HepG2 (cell line): ENCODE measurements at regions not wholly inside any gene's neighbourhood (a gene's known extent, or its start where the extent isn't known, plus 50 kb on each side); places are given as distances from the start of the nearest gene placed in this dataset.

ENCODE experiments used
- ATAC-seq: fragments of 200-7000 bp; cut with Tn5 transposase; 3 replicates; pipeline ENCODE4 v1.9.1; 2020; ENCODE audit warnings: mild to moderate bottlenecking, moderate library complexity
- BruUV-seq: library from RNA; stranded (reverse); fragments of 400-500 nt; replicated peaks from 2 replicates; lab custom pipeline; 2021; lab: Mats Ljungman, UMichigan
- CTCF ChIA-PET: fragments of 300-600 bp; formaldehyde crosslinking; extraction: SDS; loops from one replicate; lab custom pipeline; 2021; ENCODE audit warnings: low total read pairs, inconsistent platforms, low intra/inter-chr PET ratio; lab: Yijun Ruan, JAX
- POLR2A ChIA-PET: fragments of 350-600 bp; sonication (Branson Sonifier 250); formaldehyde crosslinking; loops from one replicate; lab custom pipeline; 2020; ENCODE audit warnings: antibody characterized with exemption, inconsistent platforms; lab: Yijun Ruan, JAX
- DNase-seq: peaks from one replicate; pipeline ENCODE4 v3.0.0-alpha.2; 2015; ENCODE audit warnings: low spot score
- FAIRE-seq: peaks from 3 replicates; lab custom pipeline; 2011; peaks lifted over from hg19 to GRCh38; lab: Jason Lieb, UNC
- H2AFZ ChIP-seq: one replicate; pipeline ENCODE4 v1.6.1; 2011; ENCODE audit warnings: low read length, inconsistent platforms
- H3K27ac ChIP-seq: fragments of 300-600 bp; 3 replicates; pipeline ENCODE4 v1.8.0; 2011; ENCODE audit warnings: mixed run types, mild to moderate bottlenecking, mixed read lengths, low read length, inconsistent platforms; ENCODE audit not compliant: insufficient read depth; ENCODE audit errors: extremely low read length
- H3K27me3 ChIP-seq, 2 experiments: fragments of 200-600 bp in 1 of 2; 2 replicates in 1 of 2; 3 replicates in 1 of 2; pipeline versions ENCODE4 v1.6.0 to v1.8.0; 2011; ENCODE audit warnings: low read length in 2 of 2, mild to moderate bottlenecking in 2 of 2, moderate library complexity in 2 of 2, inconsistent platforms in 1 of 2; ENCODE audit not compliant: insufficient read depth in 2 of 2, control insufficient read depth in 1 of 2
- H3K36me3 ChIP-seq, 2 experiments: fragments of 200-600 bp in 1 of 2; replicated peaks in 1 of 2; 2 replicates in 1 of 2; 3 replicates in 1 of 2; pipeline versions ENCODE4 v1.5.1 to v1.8.0; 2011; ENCODE audit warnings: low read length in 2 of 2, inconsistent platforms in 1 of 2; ENCODE audit not compliant: insufficient read depth in 2 of 2, control insufficient read depth in 1 of 2
- H3K4me1 ChIP-seq: 2 replicates; pipeline ENCODE4 v1.5.1; 2012; ENCODE audit warnings: low read length, inconsistent platforms; ENCODE audit not compliant: insufficient read depth
- H3K4me2 ChIP-seq: 2 replicates; pipeline ENCODE4 v1.6.0; 2011; ENCODE audit warnings: low read depth, low read length, inconsistent platforms
- H3K4me3 ChIP-seq, 3 experiments: fragments of 200-600 bp in 1 of 3; sonication (generic), shearing (Covaris generic) in 1 of 3; replicated peaks in 1 of 3; 2 replicates each; pipeline ENCODE4 v1.5.1; 2011 to 2016; ENCODE audit warnings: low read length in 3 of 3, inconsistent platforms in 2 of 3, low read depth in 2 of 3, mild to moderate bottlenecking in 2 of 3, control low read depth in 1 of 3, mixed read lengths in 1 of 3; ENCODE audit not compliant: insufficient read depth in 1 of 3
- H3K79me2 ChIP-seq: one replicate; pipeline ENCODE4 v1.6.1; 2011; ENCODE audit warnings: low read length, inconsistent platforms; ENCODE audit not compliant: insufficient read depth
- H3K9ac ChIP-seq: 2 replicates; pipeline ENCODE4 v1.6.0; 2011; ENCODE audit warnings: mild to moderate bottlenecking, low read depth, low read length, inconsistent platforms; ENCODE audit not compliant: insufficient read depth
- H3K9me3 ChIP-seq: 2 replicates; pipeline ENCODE4 v1.5.1; 2012; ENCODE audit warnings: mild to moderate bottlenecking, low read length
- H4K20me1 ChIP-seq: 2 replicates; pipeline ENCODE4 v1.6.0; 2011; ENCODE audit warnings: inconsistent platforms, mild to moderate bottlenecking, low read length, moderate library complexity; ENCODE audit not compliant: insufficient read depth
- EZH2 ChIP-seq: conservative IDR thresholded peaks from 2 replicates; pipeline ENCODE4 v1.6.1; 2012; ENCODE audit warnings: mild to moderate bottlenecking, low read depth, low read length, moderate library complexity
- FOSL2 ChIP-seq: sonication (generic); formaldehyde crosslinking; IDR thresholded peaks from 2 replicates; pipeline ENCODE4 v1.4.0; 2020; ENCODE audit warnings: missing genetic modification reagents
- GABPB1 ChIP-seq: IDR thresholded peaks from 2 replicates; pipeline ENCODE4 v1.6.1; 2016; ENCODE audit warnings: mild to moderate bottlenecking, missing genetic modification reagents, moderate library complexity, missing compliant biosample characterization
- HNRNPK ChIP-seq: fragments of 200-400 bp; formaldehyde crosslinking; IDR thresholded peaks from 2 replicates; pipeline ENCODE4 v1.6.1; 2018; ENCODE audit warnings: low read length, low read depth, moderate library complexity, mild to moderate bottlenecking; ENCODE audit not compliant: poor library complexity, severe bottlenecking
- MAFG ChIP-seq: sonication (generic); formaldehyde crosslinking; IDR thresholded peaks from 2 replicates; pipeline ENCODE4 v1.5.1; 2020; ENCODE audit warnings: mild to moderate bottlenecking, missing genetic modification reagents
- NFE2 ChIP-seq: sonication (generic); formaldehyde crosslinking; IDR thresholded peaks from 2 replicates; pipeline ENCODE4 v1.4.0; 2020; ENCODE audit warnings: missing genetic modification reagents
- RELA ChIP-seq: sonication (generic); formaldehyde crosslinking; IDR thresholded peaks from 2 replicates; pipeline ENCODE4 v1.4.0; 2020; ENCODE audit warnings: missing genetic modification reagents
- TCF7 ChIP-seq: sonication (generic); IDR thresholded peaks from 2 replicates; pipeline ENCODE4 v1.6.1; 2016; ENCODE audit warnings: antibody characterized with exemption, low read depth
- THAP11 ChIP-seq: IDR thresholded peaks from 2 replicates; pipeline ENCODE4 v1.6.1; 2016; ENCODE audit warnings: missing biosample characterization, missing genetic modification reagents
- ZFP62 ChIP-seq: sonication (generic); formaldehyde crosslinking; IDR thresholded peaks from 2 replicates; pipeline ENCODE4 v1.4.0; 2020; ENCODE audit warnings: missing genetic modification reagents
- WGBS: methylation state at CpG from one replicate; pipeline ENCODE4 v1.1.6; 2017; ENCODE audit warnings: low lambda C conversion rate; 5-methylcytosine and 5-hydroxymethylcytosine counted together
- in situ Hi-C: cut with HindIII; loops from 2 replicates; pipeline ENCODE4 v1.10.0; 2017; ENCODE audit warnings: low pct_unique_long_range_greater_than_20kb; ENCODE audit not compliant: extremely low pct_ligation_motif_present
- intact Hi-C: fragments of 100-400 bp; cut with micrococcal nuclease; formaldehyde crosslinking; loops from one replicate; pipeline ENCODE4 v1.10.0; 2022; ENCODE audit not compliant: unreplicated experiment
- TF ChIP-seq, protein P1 (sequence below): sonication (generic); formaldehyde crosslinking; IDR thresholded peaks from 2 replicates; pipeline ENCODE4 v1.4.0; 2020; ENCODE audit warnings: missing genetic modification reagents

DNA sequence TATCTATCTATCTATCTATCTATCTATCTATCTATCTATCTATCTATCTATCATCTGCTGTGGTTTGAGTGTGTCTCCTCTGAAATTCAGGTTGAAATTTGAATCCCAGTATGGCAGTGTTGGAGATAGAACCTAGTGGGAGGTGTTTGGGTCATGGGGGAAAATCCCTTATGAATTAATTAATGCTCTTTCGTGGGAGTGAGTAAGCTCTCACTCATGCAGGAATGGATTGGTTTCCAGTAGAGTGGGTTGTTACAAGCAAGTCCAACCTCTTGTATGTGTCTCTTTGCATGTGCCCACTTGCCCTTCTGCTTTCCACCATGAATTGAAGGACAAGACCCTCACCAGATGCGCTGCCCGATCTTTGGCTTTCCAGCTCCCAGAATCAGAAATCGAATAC is 113.0 kb downstream of the ANXA1 start:
- ChIA-PET CTCF (no interaction called here), POLR2A (no interaction called here)
- H4K20me1 ChIP-seq: no peaks in the 10 kb centered on the region
- no peak overlapping the region for H3K9ac ChIP-seq
- WGBS: 0% methylated on average over 4 of the region's 4 CpGs
- no peaks in the 10 kb centered on the region for H3K27me3 ChIP-seq
- H3K4me3 ChIP-seq: no peak overlapping the region
- H3K4me2 ChIP-seq: no peak overlapping the region
- BruUV-seq: no TSS peak
- intact Hi-C loops (no loop called here), in situ Hi-C loops (no loop called here)
- H3K4me1 ChIP-seq: no peaks in the 10 kb centered on the region
- H3K9me3 ChIP-seq: no peaks in the 10 kb centered on the region
- H3K27ac ChIP-seq: no peak overlapping the region
- ATAC-seq: no peak
- H2AFZ ChIP-seq: no peak overlapping the region
- H3K36me3 ChIP-seq: no peaks in the 10 kb centered on the region
- TF ChIP-seq NFE2: no peak
- TF ChIP-seq MAFG: no peak
- TF ChIP-seq TCF7: no peak
- no peak for TF ChIP-seq FOSL2 (CRISPR knock-in tag)
- no peak for TF ChIP-seq HNRNPK
- no peak for TF ChIP-seq ZFP62
- no peak for TF ChIP-seq GABPB1 (CRISPR knock-in tag)
- TF ChIP-seq EZH2: no peak
- TF ChIP-seq THAP11 (CRISPR knock-in tag): no peak
- TF ChIP-seq RELA (CRISPR knock-in tag): no peak
- TF ChIP-seq, protein P1, sequence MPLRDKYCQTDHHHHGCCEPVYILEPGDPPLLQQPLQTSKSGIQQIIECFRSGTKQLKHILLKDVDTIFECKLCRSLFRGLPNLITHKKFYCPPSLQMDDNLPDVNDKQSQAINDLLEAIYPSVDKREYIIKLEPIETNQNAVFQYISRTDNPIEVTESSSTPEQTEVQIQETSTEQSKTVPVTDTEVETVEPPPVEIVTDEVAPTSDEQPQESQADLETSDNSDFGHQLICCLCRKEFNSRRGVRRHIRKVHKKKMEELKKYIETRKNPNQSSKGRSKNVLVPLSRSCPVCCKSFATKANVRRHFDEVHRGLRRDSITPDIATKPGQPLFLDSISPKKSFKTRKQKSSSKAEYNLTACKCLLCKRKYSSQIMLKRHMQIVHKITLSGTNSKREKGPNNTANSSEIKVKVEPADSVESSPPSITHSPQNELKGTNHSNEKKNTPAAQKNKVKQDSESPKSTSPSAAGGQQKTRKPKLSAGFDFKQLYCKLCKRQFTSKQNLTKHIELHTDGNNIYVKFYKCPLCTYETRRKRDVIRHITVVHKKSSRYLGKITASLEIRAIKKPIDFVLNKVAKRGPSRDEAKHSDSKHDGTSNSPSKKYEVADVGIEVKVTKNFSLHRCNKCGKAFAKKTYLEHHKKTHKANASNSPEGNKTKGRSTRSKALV (CRISPR knock-in tag): no peak
- no peaks in the 10 kb centered on the region for H3K79me2 ChIP-seq
- FAIRE-seq: no peak
- DNase-seq: no peak
